DND-41 (cell line): ENCODE measurements at regions not wholly inside any gene's neighbourhood (a gene's known extent, or its start where the extent isn't known, plus 50 kb on each side); places are given as distances from the start of the nearest gene placed in this dataset.

ENCODE experiments used
- ATAC-seq: fragments of 200-7000 bp; cut with Tn5 transposase; 3 replicates; pipeline ENCODE4 v1.9.1; 2021; ENCODE audit warnings: low read depth; ENCODE audit not compliant: insufficient read depth
- DNase-seq: peaks from one replicate; pipeline ENCODE4 v3.0.0-alpha.2; 2020
- H2AFZ ChIP-seq: 2 replicates; pipeline ENCODE4 v1.6.0; 2012; ENCODE audit warnings: low read depth, low read length
- H3K27ac ChIP-seq: 2 replicates; pipeline ENCODE4 v1.5.1; 2012; ENCODE audit warnings: low read length, inconsistent platforms
- H3K27me3 ChIP-seq: fragments of 200-600 bp; sonication (generic); 2 replicates; pipeline ENCODE4 v1.6.0; 2012; ENCODE audit warnings: low read length, mild to moderate bottlenecking, inconsistent platforms; ENCODE audit not compliant: insufficient read depth, poor library complexity
- H3K36me3 ChIP-seq: 2 replicates; pipeline ENCODE4 v1.5.1; 2012; ENCODE audit warnings: low read length, inconsistent platforms; ENCODE audit not compliant: insufficient read depth
- H3K4me1 ChIP-seq: 2 replicates; pipeline ENCODE4 v1.5.1; 2012; ENCODE audit warnings: mild to moderate bottlenecking, low read length; ENCODE audit not compliant: insufficient read depth
- H3K4me2 ChIP-seq: 2 replicates; pipeline ENCODE4 v1.6.0; 2012; ENCODE audit warnings: mild to moderate bottlenecking, moderate library complexity, low read length, inconsistent platforms; ENCODE audit not compliant: insufficient read depth
- H3K4me3 ChIP-seq, 2 experiments: fragments of 200-600 bp in 1 of 2; shearing (Covaris generic) in 1 of 2; 2 replicates each; pipeline ENCODE4 v1.5.1; 2012 to 2016; ENCODE audit warnings: inconsistent platforms in 2 of 2, low read length in 2 of 2, mild to moderate bottlenecking in 2 of 2, low read depth in 1 of 2, moderate library complexity in 1 of 2
- H3K79me2 ChIP-seq: 2 replicates; pipeline ENCODE4 v1.6.0; 2012; ENCODE audit warnings: low read length, inconsistent platforms; ENCODE audit not compliant: insufficient read depth
- H3K9ac ChIP-seq: 2 replicates; pipeline ENCODE4 v1.6.0; 2012; ENCODE audit warnings: low read depth, mild to moderate bottlenecking, inconsistent platforms, low read length, moderate library complexity
- H3K9me3 ChIP-seq: 2 replicates; pipeline ENCODE4 v1.5.1; 2012; ENCODE audit warnings: low read length, moderate library complexity, mild to moderate bottlenecking, inconsistent platforms; ENCODE audit not compliant: insufficient read depth, severe bottlenecking
- H4K20me1 ChIP-seq: 2 replicates; pipeline ENCODE4 v1.6.0; 2012; ENCODE audit warnings: low read length; ENCODE audit not compliant: insufficient read depth
- EZH2 ChIP-seq: IDR thresholded peaks from 3 replicates; pipeline ENCODE4 v1.6.1; 2012; ENCODE audit warnings: borderline replicate concordance, low read depth, mild to moderate bottlenecking, moderate library complexity, low read length, inconsistent platforms; ENCODE audit not compliant: severe bottlenecking
- TF ChIP-seq, protein P1 (sequence below): IDR thresholded peaks from 2 replicates; pipeline ENCODE4 v1.5.1; 2012; ENCODE audit warnings: borderline replicate concordance, low read length, moderate library complexity, mild to moderate bottlenecking; ENCODE audit not compliant: poor library complexity, severe bottlenecking; ENCODE audit errors: extremely low read depth

DNA sequence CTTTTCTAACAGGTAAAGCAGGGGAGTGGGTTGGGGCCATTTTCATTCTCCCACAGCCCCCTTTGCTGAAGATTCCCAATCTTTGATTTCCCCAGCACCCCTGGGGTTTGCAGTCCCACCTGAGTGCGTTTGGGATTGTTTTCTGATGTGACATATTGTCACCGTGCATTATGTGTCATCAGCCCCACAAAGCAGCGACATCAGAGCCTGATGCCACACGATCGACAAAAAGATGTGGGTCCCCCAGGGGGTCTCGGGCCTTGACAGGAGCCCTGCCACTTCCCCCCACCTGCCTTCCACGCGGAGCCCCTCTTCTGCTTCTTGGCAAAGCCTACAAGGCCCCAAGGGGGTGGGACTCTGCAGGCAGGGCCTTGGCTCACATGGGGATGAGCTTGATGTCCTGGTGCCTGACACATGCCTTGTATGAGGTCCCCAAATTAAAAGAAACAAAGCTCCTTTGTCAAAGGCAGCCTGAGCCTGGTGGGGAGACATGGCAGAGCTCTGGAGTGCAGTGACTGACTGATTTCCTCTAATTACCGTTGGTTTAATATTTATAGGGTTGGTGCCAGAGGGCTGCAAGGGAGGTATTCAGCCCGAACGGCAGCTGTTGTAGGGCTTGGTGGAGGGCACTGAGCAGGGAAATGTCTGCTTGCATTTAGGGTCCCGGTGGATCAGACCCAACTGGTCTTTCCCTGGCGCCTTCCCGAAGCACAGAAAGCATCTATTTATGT lies 149.2 kb downstream of the MIAT start:
- Histone ChIP-seq H4K20me1 (0 out of 2 replicates have a peak, but pooled peaks cover 2% of the 10 kb centered on the region), H3K9me3 (no peaks in the 10 kb centered on the region), H3K79me2 (no peaks in the 10 kb centered on the region), H3K27ac (no peak overlapping the region), H3K36me3 (no peaks in the 10 kb centered on the region), H3K4me1 (no peaks in the 10 kb centered on the region), H2AFZ (no peak overlapping the region), H3K27me3 (no peaks in the 10 kb centered on the region), H3K4me3 (no peak overlapping the region), H3K9ac (no peak overlapping the region), H3K4me2 (no peak overlapping the region)
- no peak for TF ChIP-seq EZH2
- TF ChIP-seq, protein P1, sequence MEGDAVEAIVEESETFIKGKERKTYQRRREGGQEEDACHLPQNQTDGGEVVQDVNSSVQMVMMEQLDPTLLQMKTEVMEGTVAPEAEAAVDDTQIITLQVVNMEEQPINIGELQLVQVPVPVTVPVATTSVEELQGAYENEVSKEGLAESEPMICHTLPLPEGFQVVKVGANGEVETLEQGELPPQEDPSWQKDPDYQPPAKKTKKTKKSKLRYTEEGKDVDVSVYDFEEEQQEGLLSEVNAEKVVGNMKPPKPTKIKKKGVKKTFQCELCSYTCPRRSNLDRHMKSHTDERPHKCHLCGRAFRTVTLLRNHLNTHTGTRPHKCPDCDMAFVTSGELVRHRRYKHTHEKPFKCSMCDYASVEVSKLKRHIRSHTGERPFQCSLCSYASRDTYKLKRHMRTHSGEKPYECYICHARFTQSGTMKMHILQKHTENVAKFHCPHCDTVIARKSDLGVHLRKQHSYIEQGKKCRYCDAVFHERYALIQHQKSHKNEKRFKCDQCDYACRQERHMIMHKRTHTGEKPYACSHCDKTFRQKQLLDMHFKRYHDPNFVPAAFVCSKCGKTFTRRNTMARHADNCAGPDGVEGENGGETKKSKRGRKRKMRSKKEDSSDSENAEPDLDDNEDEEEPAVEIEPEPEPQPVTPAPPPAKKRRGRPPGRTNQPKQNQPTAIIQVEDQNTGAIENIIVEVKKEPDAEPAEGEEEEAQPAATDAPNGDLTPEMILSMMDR: no peak
- ATAC-seq (no peak), DNase-seq (no peak)

GRCh38 chr22:26811647-26811992 lies 154.2 kb downstream of the MIAT start:
- H3K36me3 ChIP-seq: no peaks in the 10 kb centered on the region
- no peak overlapping the region for H3K4me2 ChIP-seq
- no peak overlapping the region for H3K4me3 ChIP-seq
- H3K9me3 ChIP-seq: no peaks in the 10 kb centered on the region
- H2AFZ ChIP-seq: no peak overlapping the region
- H3K4me1 ChIP-seq: no peaks in the 10 kb centered on the region
- DNase-seq (no peak), ATAC-seq (no peak)
- H3K27ac ChIP-seq: no peak overlapping the region
- no peaks in the 10 kb centered on the region for H3K27me3 ChIP-seq
- TF ChIP-seq, protein P1: no peak
- TF ChIP-seq EZH2: no peak
- H3K79me2 ChIP-seq: no peaks in the 10 kb centered on the region
- H4K20me1 ChIP-seq: no peaks in the 10 kb centered on the region
- H3K9ac ChIP-seq: no peak overlapping the region

GRCh38 chr22:26812731-26813130 lies 155.3 kb downstream of the MIAT start:
- Histone ChIP-seq H2AFZ (no peak overlapping the region), H3K9ac (no peak overlapping the region), H3K27ac (no peak overlapping the region), H3K4me2 (no peak overlapping the region), H3K79me2 (no peaks in the 10 kb centered on the region), H3K27me3 (no peaks in the 10 kb centered on the region), H3K36me3 (no peaks in the 10 kb centered on the region), H3K4me3 (no peak overlapping the region), H3K4me1 (no peaks in the 10 kb centered on the region), H3K9me3 (no peaks in the 10 kb centered on the region), H4K20me1 (no peaks in the 10 kb centered on the region)
- ATAC-seq (no peak), DNase-seq (no peak)
- TF ChIP-seq, protein P1: no peak
- no peak for TF ChIP-seq EZH2

DNA sequence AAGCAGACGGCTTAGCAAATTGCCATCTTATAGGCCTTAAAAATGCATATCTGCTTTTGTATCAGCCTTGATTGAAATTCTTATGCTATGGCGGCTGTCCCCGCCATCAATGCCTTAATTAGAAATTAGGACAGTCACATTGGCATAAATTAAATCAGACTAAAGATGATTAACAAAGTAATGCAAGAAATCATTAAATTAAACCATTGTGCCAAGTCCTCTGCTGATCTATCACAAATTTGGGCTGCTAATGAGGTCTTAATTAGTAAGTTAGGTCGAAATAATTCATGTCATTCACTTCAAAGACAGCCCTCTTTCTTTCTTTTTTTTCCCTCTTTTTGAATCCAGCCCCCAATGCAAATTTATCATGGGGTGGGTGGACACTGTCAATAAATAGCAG lies 159.3 kb downstream of the MIAT start:
- no peak for ATAC-seq
- H2AFZ ChIP-seq: no peak overlapping the region
- H3K36me3 ChIP-seq: no peaks in the 10 kb centered on the region
- no peak overlapping the region for H3K4me2 ChIP-seq
- no peaks in the 10 kb centered on the region for H4K20me1 ChIP-seq
- DNase-seq: no peak
- no peaks in the 10 kb centered on the region for H3K9me3 ChIP-seq
- TF ChIP-seq, protein P1: no peak
- no peak for TF ChIP-seq EZH2
- H3K27me3 ChIP-seq: no peaks in the 10 kb centered on the region
- H3K4me1 ChIP-seq: no peaks in the 10 kb centered on the region
- no peak overlapping the region for H3K27ac ChIP-seq
- H3K79me2 ChIP-seq: no peaks in the 10 kb centered on the region
- H3K9ac ChIP-seq: no peak overlapping the region
- H3K4me3 ChIP-seq: no peak overlapping the region
